ENCODE measurements at regions not wholly inside any gene's neighbourhood (a gene's known extent, or its start where the extent isn't known, plus 50 kb on each side); places are given as distances from the start of the nearest gene placed in this dataset.

DNA sequence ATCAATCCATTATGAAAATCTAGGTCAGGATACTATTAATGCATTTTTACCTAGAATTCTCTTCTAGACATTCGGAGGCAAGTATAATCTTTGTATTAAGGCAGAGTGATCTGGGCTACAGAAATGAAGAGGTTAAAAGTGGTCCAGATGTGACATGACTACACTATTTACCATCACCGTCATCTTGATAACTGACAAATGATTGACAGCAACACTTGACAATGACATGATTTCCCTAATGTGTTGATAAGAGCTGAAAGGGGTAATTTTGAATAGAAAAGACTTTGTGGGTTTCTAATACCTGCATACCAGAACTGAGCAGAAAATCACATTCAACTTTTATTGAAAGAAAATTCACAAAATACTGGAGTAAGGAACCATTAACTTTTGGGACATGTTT lies 718.9 kb upstream of the MAP3K7 start:
- in situ Hi-C loops (cut with HindIII; ENCODE audit: low sequenced_read_pairs), result no loop called here
- DNase-seq (ENCODE audit: low spot score), result no peak

DNA sequence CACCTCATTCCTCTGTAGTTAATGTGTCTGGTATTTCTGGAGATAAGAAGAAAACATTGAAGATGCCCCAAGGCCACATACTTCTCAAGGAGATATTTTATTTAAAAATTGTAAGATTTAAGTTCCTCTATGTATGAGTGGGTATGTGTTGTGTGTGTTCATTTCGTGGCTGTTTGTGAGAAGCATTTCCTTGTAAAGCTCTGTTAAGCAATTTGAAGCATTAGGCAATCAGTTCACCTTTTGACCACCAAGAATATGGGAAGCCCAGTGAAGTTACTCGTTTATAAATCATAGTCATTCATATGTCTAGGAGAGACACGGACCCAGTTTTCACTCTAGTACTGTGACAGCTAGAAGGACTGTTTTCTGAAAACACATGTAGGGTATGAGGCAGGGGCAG lies 717.6 kb upstream of the MAP3K7 start:
- in situ Hi-C loops (cut with HindIII; ENCODE audit: low sequenced_read_pairs), result no loop called here

DNA sequence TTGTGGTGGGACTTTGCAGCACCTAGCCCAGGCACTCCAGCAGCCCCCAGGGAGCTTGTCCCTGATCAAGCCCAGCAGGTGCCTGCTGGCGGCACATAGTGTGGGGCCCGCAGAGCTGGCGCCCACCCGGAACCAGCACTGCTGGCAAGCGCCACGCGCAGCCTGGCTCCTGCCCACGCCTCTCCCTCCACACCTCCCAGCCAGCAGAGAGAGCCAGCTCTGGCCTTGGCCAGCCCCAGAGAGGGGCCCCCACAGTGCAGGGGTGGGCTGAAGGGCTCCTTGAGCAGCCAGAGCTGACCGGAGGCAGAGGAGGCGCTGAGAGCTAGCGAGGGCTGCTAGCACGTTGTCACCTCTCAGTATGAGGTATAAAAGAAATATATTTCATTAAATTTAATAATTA lies 716.5 kb upstream of the MAP3K7 start:
- in situ Hi-C loops (cut with HindIII; ENCODE audit: low sequenced_read_pairs), result no loop called here
- DNase-seq (ENCODE audit: low spot score), result no peak

More for the DNA sequence above, 717.6 kb upstream of the MAP3K7 start:
- DNase-seq (ENCODE audit: low spot score), result no peak

DNA sequence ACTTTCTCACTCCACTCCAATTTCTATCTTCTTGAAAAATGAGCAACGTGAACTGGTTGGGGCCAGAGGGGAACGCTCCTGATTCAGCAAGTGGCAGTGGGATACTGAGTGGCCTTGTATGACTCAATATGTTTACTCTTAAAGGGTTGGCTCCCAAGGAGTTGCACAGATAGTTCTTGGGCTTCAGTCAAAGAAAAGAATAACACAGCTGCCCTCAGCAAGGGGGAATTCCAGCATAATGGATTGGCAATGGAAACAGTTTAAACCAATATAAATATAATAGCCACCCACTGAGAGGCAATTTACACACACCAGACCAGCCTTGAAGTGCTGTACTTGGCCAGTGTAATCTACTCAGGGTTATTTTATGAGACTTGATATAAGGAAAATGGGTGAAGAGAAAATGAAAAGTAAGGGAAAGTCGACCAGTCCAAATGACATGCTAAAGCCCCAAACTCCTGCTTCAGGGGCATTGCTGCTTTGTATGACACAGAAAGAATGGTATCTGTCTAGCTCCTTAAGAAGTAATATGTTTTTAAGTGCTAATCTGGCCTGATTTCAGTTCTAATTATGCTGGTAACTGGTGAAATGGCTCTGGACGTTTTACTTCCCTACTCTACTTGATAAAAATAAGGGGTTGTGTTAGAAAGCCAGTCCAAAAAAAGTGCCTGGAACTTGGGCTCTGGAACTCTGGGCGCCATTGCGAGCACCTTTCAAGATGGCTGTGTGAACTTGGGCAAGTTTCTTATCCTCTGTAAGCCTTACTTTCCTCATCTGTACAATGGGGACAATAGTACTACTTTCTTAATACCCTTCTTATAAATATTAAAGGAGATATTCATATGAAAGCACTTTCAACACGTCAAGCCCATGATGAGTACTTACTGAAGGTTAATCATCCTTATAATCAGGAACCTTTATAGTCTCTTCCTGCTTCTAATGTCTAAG lies 712.9 kb upstream of the MAP3K7 start:
- no peak for DNase-seq (ENCODE audit: low spot score)
- in situ Hi-C loops (cut with HindIII; ENCODE audit: low sequenced_read_pairs), result no loop called here

DNA sequence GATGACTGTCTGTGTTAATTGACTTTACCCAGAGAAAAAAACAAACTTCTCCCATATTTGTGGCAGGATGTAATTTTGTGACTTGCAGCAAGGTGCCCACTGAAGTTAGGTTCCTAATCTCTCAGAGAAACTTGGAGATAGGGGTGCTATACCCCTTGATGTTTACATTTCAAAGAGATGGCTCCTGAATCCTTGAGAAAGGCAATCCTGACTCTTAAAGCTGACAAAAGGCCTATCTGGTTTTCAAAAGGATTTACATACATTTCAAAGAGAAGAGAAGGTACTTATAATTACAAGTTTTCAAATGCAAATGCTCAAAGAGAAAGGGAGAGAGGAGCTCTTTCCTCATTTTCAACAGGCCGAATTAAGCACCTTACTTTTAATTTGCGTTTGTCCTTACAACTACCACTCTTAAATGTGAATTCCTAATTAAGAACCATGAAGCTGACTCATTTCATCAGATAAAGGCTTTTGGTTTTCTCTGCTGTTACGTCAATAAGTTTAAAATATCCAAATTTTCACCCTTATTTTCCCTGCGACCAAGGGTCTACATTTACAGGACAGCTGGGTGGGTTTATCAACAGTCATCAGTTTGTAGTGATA lies 711.8 kb upstream of the MAP3K7 start:
- no peak for DNase-seq (ENCODE audit: low spot score)
- in situ Hi-C loops (cut with HindIII; ENCODE audit: low sequenced_read_pairs), result no loop called here

DNA sequence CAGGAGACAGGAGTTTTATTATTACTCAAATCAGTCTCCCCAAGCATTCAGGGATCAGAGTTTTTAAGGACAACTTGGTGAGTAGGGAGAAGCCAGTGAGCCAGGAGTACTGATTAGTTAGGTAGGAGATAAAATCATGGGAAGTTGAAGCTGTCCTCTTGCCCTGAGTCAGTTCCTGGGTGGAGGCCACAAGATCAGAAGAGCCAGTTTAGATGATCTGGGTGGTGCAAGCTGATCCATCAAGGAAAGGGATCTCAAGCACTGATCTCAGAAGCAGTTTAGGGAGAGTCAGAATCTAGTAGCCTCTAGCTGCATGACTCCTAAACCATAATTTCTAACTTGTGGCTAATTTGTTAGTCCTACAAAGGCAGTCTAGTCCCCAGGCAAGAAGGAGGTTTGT lies 706.5 kb upstream of the MAP3K7 start:
- no peak for DNase-seq (ENCODE audit: low spot score)
- in situ Hi-C loops (cut with HindIII; ENCODE audit: low sequenced_read_pairs), result no loop called here

GRCh38 chr6:91291071-91291470 lies 704.2 kb upstream of the MAP3K7 start:
- DNase-seq (ENCODE audit: low spot score), result no peak
- in situ Hi-C loops (cut with HindIII; ENCODE audit: low sequenced_read_pairs), result no loop called here

DNA sequence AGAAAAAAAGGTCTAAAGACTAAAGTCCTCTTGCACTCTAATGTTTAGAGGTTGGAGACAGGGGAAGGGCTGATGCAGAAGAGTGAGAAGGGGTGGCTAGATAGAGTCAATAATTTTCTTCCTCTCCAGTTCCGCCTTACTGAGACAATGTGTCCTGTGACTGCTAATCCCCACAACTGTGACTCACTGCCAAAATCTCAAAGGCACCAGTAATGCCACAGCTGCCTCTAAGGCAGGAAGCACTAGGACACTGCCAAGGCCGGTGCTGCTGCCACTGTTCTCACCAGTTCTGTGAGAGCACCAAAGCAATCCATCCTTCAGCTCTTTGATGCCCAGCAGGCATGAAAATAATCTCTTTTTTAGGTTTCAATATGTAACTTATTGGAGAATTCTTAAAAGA lies 701.9 kb upstream of the MAP3K7 start:
- in situ Hi-C loops (cut with HindIII; ENCODE audit: low sequenced_read_pairs), result no loop called here
- peak; percentile 26 for DNase-seq (ENCODE audit: low spot score)

- in situ Hi-C loops (cut with HindIII; ENCODE audit: low sequenced_read_pairs), result no loop called here
- no peak for DNase-seq (ENCODE audit: low spot score)
Measured at GRCh38 chr6:91281901-91282300, 695.0 kb upstream of the MAP3K7 start.

GRCh38 chr6:91280494-91280830 lies 693.6 kb upstream of the MAP3K7 start:
- in situ Hi-C loops (cut with HindIII; ENCODE audit: low sequenced_read_pairs), result no loop called here
- DNase-seq (ENCODE audit: low spot score), result no peak

GRCh38 chr6:91279740-91280493 lies 693.0 kb upstream of the MAP3K7 start:
- in situ Hi-C loops (cut with HindIII; ENCODE audit: low sequenced_read_pairs), result no loop called here
- DNase-seq (ENCODE audit: low spot score), result no peak

DNA sequence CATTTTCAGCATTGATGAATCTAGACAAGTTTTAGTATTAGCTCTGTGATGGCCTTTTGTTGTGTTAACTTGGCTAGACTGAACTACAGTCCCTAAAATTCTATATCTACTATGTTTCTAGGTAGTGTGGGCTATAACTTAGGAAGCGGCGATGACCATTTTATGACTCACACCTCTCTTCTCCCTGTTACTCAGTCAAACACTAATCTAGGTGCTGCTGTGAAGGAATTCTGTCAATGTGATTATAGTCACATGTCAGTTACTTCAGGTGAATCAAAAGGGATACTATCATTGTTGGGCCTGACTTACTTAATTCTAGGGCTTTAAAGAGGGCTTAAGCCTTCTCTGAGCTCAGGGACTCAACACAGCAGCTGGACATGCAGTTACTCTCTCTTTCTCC lies 691.5 kb upstream of the MAP3K7 start:
- in situ Hi-C loops (cut with HindIII; ENCODE audit: low sequenced_read_pairs), result no loop called here
- no peak for DNase-seq (ENCODE audit: low spot score)

GRCh38 chr6:91276315-91276714 lies 689.4 kb upstream of the MAP3K7 start:
- in situ Hi-C loops (cut with HindIII; ENCODE audit: low sequenced_read_pairs), result no loop called here
- DNase-seq (ENCODE audit: low spot score), result peak; percentile 12

DNA sequence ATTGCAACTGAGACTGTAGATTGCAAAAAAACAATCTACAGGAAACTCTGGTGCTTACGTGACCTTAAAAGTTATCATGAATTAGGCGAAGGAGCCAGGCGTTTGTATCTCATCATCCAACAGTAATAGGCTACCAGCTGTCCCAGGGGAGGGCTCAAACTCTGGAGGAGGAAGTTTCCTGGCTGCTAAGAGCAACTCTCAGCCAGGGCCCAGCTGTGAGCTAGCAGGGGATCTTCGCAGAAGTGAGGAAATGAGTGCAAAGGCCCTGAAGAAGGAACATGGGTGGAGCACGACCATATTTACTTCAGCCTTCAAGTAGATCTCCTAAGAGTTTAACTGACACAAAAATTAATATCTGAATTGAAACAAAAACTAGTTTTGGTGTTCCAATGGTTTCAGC lies 686.9 kb upstream of the MAP3K7 start:
- no peak for DNase-seq (ENCODE audit: low spot score)

GRCh38 chr6:91271807-91272206 lies 684.9 kb upstream of the MAP3K7 start:
- no peak for DNase-seq (ENCODE audit: low spot score)
- in situ Hi-C loops (cut with HindIII; ENCODE audit: low sequenced_read_pairs), result no loop called here

More for the DNA sequence above, 686.9 kb upstream of the MAP3K7 start:
- in situ Hi-C loops (cut with HindIII; ENCODE audit: low sequenced_read_pairs), result no loop called here

GRCh38 chr6:91268941-91269340 lies 682.1 kb upstream of the MAP3K7 start:
- DNase-seq (ENCODE audit: low spot score), result no peak
- in situ Hi-C loops (cut with HindIII; ENCODE audit: low sequenced_read_pairs), result no loop called here

DNA sequence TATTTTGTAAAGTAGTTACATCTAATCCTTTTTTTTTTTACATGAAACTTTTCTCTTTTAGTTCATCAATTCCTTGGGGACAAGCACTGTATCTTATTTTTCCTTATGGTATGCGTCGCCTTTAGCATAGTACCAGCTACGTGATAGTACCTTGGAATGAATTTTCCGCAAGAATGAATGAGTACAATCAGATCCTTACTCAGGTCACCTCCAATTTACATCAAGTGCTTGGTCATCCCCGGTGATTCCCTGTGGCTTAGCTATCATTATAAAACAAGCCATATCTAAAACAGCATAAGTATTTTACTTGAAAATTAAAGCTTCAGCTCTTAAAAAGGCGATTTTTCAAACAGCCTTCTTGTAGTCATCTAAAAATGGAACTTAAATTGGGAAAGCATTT lies 680.4 kb upstream of the MAP3K7 start:
- in situ Hi-C loops (cut with HindIII; ENCODE audit: low sequenced_read_pairs), result no loop called here
- peak; percentile 82 for DNase-seq (ENCODE audit: low spot score)

DNA sequence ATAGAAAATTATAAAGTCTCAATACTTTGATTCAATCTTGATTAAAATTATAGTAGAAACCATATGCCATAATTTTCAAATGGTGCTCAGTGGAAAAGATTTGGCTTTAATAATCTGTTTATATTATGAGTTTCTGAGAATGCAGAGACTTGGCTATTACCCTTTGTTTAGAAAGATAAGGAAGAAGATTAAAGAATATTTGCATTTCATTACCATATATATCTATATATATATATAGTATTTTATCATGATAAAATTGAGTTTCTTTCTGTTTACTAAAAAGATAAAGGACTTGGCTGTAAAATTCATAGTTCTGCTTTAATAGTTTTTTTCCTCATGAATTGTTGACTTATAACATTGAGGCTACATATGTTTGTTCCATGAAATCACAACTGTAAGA lies 679.3 kb upstream of the MAP3K7 start:
- DNase-seq (ENCODE audit: low spot score), result no peak
- in situ Hi-C loops (cut with HindIII; ENCODE audit: low sequenced_read_pairs), result no loop called here

GRCh38 chr6:91243436-91243835 lies 656.6 kb upstream of the MAP3K7 start:
- in situ Hi-C loops (cut with HindIII; ENCODE audit: low sequenced_read_pairs), result no loop called here
- DNase-seq (ENCODE audit: low spot score), result peak; percentile 64

GRCh38 chr6:91242614-91242949 lies 655.7 kb upstream of the MAP3K7 start:
- DNase-seq (ENCODE audit: low spot score), result no peak

More at GRCh38 chr6:91242614-91242949, 655.7 kb upstream of the MAP3K7 start:
- in situ Hi-C loops (cut with HindIII; ENCODE audit: low sequenced_read_pairs), result no loop called here
